SK-N-SH (cell line): ENCODE measurements at regions not wholly inside any gene's neighbourhood (a gene's known extent, or its start where the extent isn't known, plus 50 kb on each side); places are given as distances from the start of the nearest gene placed in this dataset.

Experiments used
- TAF1 ChIP-seq: IDR thresholded peaks from 2 replicates; pipeline ENCODE4 v1.6.1; 2012; ENCODE audit warnings: low read depth, mild to moderate bottlenecking, low read length, moderate library complexity, borderline replicate concordance
- TF ChIP-seq, protein P1 (sequence below): fragments of 200-600 bp; sonication (generic); IDR thresholded peaks from 2 replicates; pipeline ENCODE4 v1.6.1; 2017; ENCODE audit warnings: antibody characterized with exemption, mild to moderate bottlenecking, moderate library complexity

DNA sequence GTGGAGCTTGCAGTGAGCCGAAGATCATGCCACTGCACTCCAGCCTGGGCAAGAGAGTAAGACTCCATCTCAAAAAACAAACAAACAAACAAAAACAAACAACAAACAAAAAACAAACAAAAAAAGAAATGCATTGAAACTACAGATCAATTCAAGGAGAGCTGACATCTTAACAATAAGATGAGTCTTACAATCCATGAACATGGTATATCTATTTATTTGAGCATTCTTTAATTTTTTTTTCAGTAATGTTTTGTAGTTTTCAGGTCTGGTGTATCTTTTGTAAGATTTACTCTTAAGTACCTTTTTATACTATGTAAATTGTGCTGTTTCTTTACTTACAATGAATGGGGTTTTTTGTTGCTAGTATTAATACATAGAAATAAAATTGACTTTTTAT, 140.1 kb upstream of the DAPK1 start:
- TF ChIP-seq, protein P1, sequence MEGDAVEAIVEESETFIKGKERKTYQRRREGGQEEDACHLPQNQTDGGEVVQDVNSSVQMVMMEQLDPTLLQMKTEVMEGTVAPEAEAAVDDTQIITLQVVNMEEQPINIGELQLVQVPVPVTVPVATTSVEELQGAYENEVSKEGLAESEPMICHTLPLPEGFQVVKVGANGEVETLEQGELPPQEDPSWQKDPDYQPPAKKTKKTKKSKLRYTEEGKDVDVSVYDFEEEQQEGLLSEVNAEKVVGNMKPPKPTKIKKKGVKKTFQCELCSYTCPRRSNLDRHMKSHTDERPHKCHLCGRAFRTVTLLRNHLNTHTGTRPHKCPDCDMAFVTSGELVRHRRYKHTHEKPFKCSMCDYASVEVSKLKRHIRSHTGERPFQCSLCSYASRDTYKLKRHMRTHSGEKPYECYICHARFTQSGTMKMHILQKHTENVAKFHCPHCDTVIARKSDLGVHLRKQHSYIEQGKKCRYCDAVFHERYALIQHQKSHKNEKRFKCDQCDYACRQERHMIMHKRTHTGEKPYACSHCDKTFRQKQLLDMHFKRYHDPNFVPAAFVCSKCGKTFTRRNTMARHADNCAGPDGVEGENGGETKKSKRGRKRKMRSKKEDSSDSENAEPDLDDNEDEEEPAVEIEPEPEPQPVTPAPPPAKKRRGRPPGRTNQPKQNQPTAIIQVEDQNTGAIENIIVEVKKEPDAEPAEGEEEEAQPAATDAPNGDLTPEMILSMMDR, result no peak
- no peak for TF ChIP-seq TAF1
